ENCODE measurements at regions not wholly inside any gene's neighbourhood (a gene's known extent, or its start where the extent isn't known, plus 50 kb on each side); places are given as distances from the start of the nearest gene placed in this dataset.

DNA sequence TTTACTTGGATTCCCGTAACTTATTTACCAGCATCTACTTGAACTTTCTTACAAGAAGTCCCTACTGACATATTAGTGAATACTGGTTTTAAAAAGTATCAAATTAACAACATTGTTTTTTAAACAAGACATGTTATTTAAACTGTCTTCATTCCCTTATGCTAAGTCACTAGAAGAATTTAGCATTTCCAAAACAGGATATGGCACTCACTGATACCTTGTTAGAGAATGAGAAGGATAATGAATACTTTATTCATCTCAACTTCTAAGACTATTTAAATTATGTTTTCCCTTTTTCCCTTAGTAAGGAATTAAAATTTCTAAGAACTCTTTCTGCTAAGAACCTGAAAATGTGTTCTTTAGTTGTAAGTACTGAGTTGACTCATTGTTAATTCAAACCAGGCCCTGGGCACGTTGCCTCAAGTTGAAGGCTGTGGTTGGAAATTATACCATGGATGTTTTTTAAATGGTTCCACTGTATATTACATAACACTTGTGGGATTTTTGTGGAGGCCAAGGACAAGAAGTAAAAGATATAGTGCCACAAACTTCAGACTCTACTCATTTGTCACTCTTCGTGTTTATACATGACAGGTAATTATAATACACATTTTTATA is 219.0 kb upstream of the EDIL3 start:
- TF ChIP-seq EZH2 (optimal IDR thresholded peaks at IDR 0.05; ENCODE audit: low read depth, low read length), result no peak
- TF ChIP-seq, protein P1, sequence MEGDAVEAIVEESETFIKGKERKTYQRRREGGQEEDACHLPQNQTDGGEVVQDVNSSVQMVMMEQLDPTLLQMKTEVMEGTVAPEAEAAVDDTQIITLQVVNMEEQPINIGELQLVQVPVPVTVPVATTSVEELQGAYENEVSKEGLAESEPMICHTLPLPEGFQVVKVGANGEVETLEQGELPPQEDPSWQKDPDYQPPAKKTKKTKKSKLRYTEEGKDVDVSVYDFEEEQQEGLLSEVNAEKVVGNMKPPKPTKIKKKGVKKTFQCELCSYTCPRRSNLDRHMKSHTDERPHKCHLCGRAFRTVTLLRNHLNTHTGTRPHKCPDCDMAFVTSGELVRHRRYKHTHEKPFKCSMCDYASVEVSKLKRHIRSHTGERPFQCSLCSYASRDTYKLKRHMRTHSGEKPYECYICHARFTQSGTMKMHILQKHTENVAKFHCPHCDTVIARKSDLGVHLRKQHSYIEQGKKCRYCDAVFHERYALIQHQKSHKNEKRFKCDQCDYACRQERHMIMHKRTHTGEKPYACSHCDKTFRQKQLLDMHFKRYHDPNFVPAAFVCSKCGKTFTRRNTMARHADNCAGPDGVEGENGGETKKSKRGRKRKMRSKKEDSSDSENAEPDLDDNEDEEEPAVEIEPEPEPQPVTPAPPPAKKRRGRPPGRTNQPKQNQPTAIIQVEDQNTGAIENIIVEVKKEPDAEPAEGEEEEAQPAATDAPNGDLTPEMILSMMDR (IDR thresholded peaks at IDR 0.05; ENCODE audit: low read length), result no peak
